ENCODE measurements at regions not wholly inside any gene's neighbourhood (a gene's known extent, or its start where the extent isn't known, plus 50 kb on each side); places are given as distances from the start of the nearest gene placed in this dataset.

GRCh38 chr14:56528927-56529326 is 50.7 kb upstream of the TMEM260 start:
- TF ChIP-seq, protein P1, sequence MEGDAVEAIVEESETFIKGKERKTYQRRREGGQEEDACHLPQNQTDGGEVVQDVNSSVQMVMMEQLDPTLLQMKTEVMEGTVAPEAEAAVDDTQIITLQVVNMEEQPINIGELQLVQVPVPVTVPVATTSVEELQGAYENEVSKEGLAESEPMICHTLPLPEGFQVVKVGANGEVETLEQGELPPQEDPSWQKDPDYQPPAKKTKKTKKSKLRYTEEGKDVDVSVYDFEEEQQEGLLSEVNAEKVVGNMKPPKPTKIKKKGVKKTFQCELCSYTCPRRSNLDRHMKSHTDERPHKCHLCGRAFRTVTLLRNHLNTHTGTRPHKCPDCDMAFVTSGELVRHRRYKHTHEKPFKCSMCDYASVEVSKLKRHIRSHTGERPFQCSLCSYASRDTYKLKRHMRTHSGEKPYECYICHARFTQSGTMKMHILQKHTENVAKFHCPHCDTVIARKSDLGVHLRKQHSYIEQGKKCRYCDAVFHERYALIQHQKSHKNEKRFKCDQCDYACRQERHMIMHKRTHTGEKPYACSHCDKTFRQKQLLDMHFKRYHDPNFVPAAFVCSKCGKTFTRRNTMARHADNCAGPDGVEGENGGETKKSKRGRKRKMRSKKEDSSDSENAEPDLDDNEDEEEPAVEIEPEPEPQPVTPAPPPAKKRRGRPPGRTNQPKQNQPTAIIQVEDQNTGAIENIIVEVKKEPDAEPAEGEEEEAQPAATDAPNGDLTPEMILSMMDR (IDR thresholded peaks at IDR 0.05; ENCODE audit: unreplicated experiment), result no peak
- Mint-ChIP-seq H3K27ac (ENCODE audit: low read depth, unreplicated experiment) (no peak overlapping the region), H3K9me3 (ENCODE audit: unreplicated experiment) (no peaks in the 10 kb centered on the region), H3K27me3 (ENCODE audit: insufficient read depth, unreplicated experiment) (peaks cover 26% of the 10 kb centered on the region), H3K4me1 (ENCODE audit: insufficient read depth, unreplicated experiment) (no peaks in the 10 kb centered on the region), H3K4me3 (ENCODE audit: unreplicated experiment) (no peak overlapping the region), H3K36me3 (ENCODE audit: insufficient read depth, unreplicated experiment) (no peaks in the 10 kb centered on the region)
- ChIA-PET CTCF (interaction anchor here (0.7 to 1.2 kb wide), 2 partner anchors 38 to 653 kb away, joined by 3 to 4 read pairs; no protein-coding TSS in a partner anchor), POLR2A (no interaction called here)
- no peak for DNase-seq (ENCODE audit: unreplicated experiment)
- no TSS peak for BruUV-seq (replicated peaks)
- intact Hi-C loops (cut with micrococcal nuclease), result no loop called here
